ENCODE measurements at regions not wholly inside any gene's neighbourhood (a gene's known extent, or its start where the extent isn't known, plus 50 kb on each side); places are given as distances from the start of the nearest gene placed in this dataset.

- Histone ChIP-seq H3K9me1 (replicated peaks; ENCODE audit: control insufficient read depth, extremely low read depth, insufficient read depth, low read length) (no peaks in the 10 kb centered on the region), H3K4me2 (ENCODE audit: insufficient read depth, low read length) (no peak overlapping the region), H3K27ac (ENCODE audit: insufficient read depth, low read depth, low read length) (no peak overlapping the region), H3K79me2 (ENCODE audit: control insufficient read depth, insufficient read depth, low read length) (no peaks in the 10 kb centered on the region), H3K27me3 (ENCODE audit: control insufficient read depth in 2 of 2, insufficient read depth in 2 of 2, low read length in 2 of 2) (no peaks in the 10 kb centered on the region), H3K36me3 (ENCODE audit: control insufficient read depth in 2 of 2, extremely low read depth in 1 of 2, insufficient read depth in 2 of 2, low read length in 2 of 2) (no peaks in the 10 kb centered on the region), H3K4me3 (replicated peaks in 1 of 3; ENCODE audit: insufficient read depth in 1 of 3, low read depth in 1 of 3, low read length in 3 of 3) (no peak overlapping the region), H3K9me3 (replicated peaks; ENCODE audit: control insufficient read depth, insufficient read depth, low read length) (no peaks in the 10 kb centered on the region), H3K4me1 (ENCODE audit: control insufficient read depth, extremely low read depth, insufficient read depth, low read length) (no peaks in the 10 kb centered on the region), H2AFZ (ENCODE audit: low read depth, low read length) (no peak overlapping the region), H3K9ac (replicated peaks; ENCODE audit: extremely low read depth, insufficient read depth, low read length) (no peak overlapping the region), H4K20me1 (replicated peaks; ENCODE audit: control insufficient read depth, extremely low read depth, insufficient read depth, low read length) (no peaks in the 10 kb centered on the region)
- POLR2A ChIA-PET: no interaction called here
- FAIRE-seq (no peak), DNase-seq (ENCODE audit: low read depth, low spot score) (no peak)
- intact Hi-C loops (cut with micrococcal nuclease): no loop called here
- TF ChIP-seq FOS (IDR thresholded peaks at IDR 0.05; ENCODE audit: borderline replicate concordance, insufficient read depth, low read length): no peak
- no peak for TF ChIP-seq GATA2 (IDR thresholded peaks at IDR 0.05; ENCODE audit: insufficient read depth, insufficient read length, low read depth, low read length)
- no peak for TF ChIP-seq POLR2A (IDR thresholded peaks at IDR 0.05; ENCODE audit: low read depth, low read length)
- no peak for TF ChIP-seq JUN (IDR thresholded peaks at IDR 0.05; ENCODE audit: borderline replicate concordance, insufficient read depth, insufficient read length, low read depth)
- no peak for TF ChIP-seq MYC (IDR thresholded peaks at IDR 0.05; ENCODE audit: low read depth, low read length)
- dilution Hi-C loops (cut with MboI; ENCODE audit: extremely low pct_ligation_motif_present, low sequenced_read_pairs): no loop called here
- CTCF ChIA-PET: no interaction called here
- no TSS peak for BruUV-seq (replicated peaks)
Measured at GRCh38 chr10:111203615-111204014, 126.8 kb downstream of the ADRA2A start.

- BruUV-seq (replicated peaks): no TSS peak
Measured at GRCh38 chr10:111204838-111205237, 128.0 kb downstream of the ADRA2A start.

More at GRCh38 chr10:111204838-111205237, 128.0 kb downstream of the ADRA2A start:
- FAIRE-seq (no peak), DNase-seq (ENCODE audit: low read depth, low spot score) (no peak)
- CTCF ChIA-PET: no interaction called here
- H2AFZ ChIP-seq (ENCODE audit: low read depth, low read length): no peak overlapping the region
- no peaks in the 10 kb centered on the region for H3K36me3 ChIP-seq (ENCODE audit: control insufficient read depth in 2 of 2, extremely low read depth in 1 of 2, insufficient read depth in 2 of 2, low read length in 2 of 2)
- H3K9me3 ChIP-seq (replicated peaks; ENCODE audit: control insufficient read depth, insufficient read depth, low read length): no peaks in the 10 kb centered on the region
- dilution Hi-C loops (cut with MboI; ENCODE audit: extremely low pct_ligation_motif_present, low sequenced_read_pairs): no loop called here
- no peak overlapping the region for H3K4me2 ChIP-seq (ENCODE audit: insufficient read depth, low read length)
- no peaks in the 10 kb centered on the region for H3K4me1 ChIP-seq (ENCODE audit: control insufficient read depth, extremely low read depth, insufficient read depth, low read length)
- H3K9ac ChIP-seq (replicated peaks; ENCODE audit: extremely low read depth, insufficient read depth, low read length): no peak overlapping the region
- no peak overlapping the region for H3K27ac ChIP-seq (ENCODE audit: insufficient read depth, low read depth, low read length)
- H3K79me2 ChIP-seq (ENCODE audit: control insufficient read depth, insufficient read depth, low read length): no peaks in the 10 kb centered on the region
- H4K20me1 ChIP-seq (replicated peaks; ENCODE audit: control insufficient read depth, extremely low read depth, insufficient read depth, low read length): no peaks in the 10 kb centered on the region
- intact Hi-C loops (cut with micrococcal nuclease): no loop called here
- no peak overlapping the region for H3K4me3 ChIP-seq (replicated peaks in 1 of 3; ENCODE audit: insufficient read depth in 1 of 3, low read depth in 1 of 3, low read length in 3 of 3)
- H3K9me1 ChIP-seq (replicated peaks; ENCODE audit: control insufficient read depth, extremely low read depth, insufficient read depth, low read length): no peaks in the 10 kb centered on the region
- POLR2A ChIA-PET: no interaction called here
- no peaks in the 10 kb centered on the region for H3K27me3 ChIP-seq (ENCODE audit: control insufficient read depth in 2 of 2, insufficient read depth in 2 of 2, low read length in 2 of 2)
- no peak for TF ChIP-seq MAX (IDR thresholded peaks at IDR 0.05; ENCODE audit: insufficient read depth, insufficient read length)
- no peak for TF ChIP-seq CTCF (IDR thresholded peaks at IDR 0.05; ENCODE audit: extremely low read depth in 1 of 2, insufficient read depth in 1 of 2, low read depth in 1 of 2, low read length in 2 of 2)
- no peak for TF ChIP-seq GATA2 (IDR thresholded peaks at IDR 0.05; ENCODE audit: insufficient read depth, insufficient read length, low read depth, low read length)
- TF ChIP-seq POLR2AphosphoS5 (IDR thresholded peaks at IDR 0.05; ENCODE audit: insufficient read depth, low read depth, low read length): no peak
- TF ChIP-seq JUN (IDR thresholded peaks at IDR 0.05; ENCODE audit: borderline replicate concordance, insufficient read depth, insufficient read length, low read depth): no peak
- no peak for TF ChIP-seq POLR2A (IDR thresholded peaks at IDR 0.05; ENCODE audit: low read depth, low read length)
- TF ChIP-seq MYC (IDR thresholded peaks at IDR 0.05; ENCODE audit: low read depth, low read length): no peak
- TF ChIP-seq EZH2 (IDR thresholded peaks at IDR 0.05; ENCODE audit: borderline replicate concordance, low read depth, low read length, severe bottlenecking): no peak
- no peak for TF ChIP-seq FOS (IDR thresholded peaks at IDR 0.05; ENCODE audit: borderline replicate concordance, insufficient read depth, low read length)

All from endothelial cell of umbilical vein (primary cell).